GM12878 (cell line): ENCODE measurements at regions not wholly inside any gene's neighbourhood (a gene's known extent, or its start where the extent isn't known, plus 50 kb on each side); places are given as distances from the start of the nearest gene placed in this dataset.

Source experiments
- ATAC-seq: fragments of 200-7000 bp; cut with Tn5 transposase; 3 replicates; pipeline ENCODE4 v1.9.1; 2020; ENCODE audit warnings: mild to moderate bottlenecking, moderate library complexity
- BruUV-seq: library from RNA; stranded (reverse); fragments of 400-500 nt; replicated peaks from 2 replicates; lab custom pipeline; 2021; lab: Mats Ljungman, UMichigan
- CTCF ChIA-PET: fragments of 300-600 bp; sonication (Branson Sonifier 250); formaldehyde crosslinking; extraction: SDS; loops from one replicate; lab custom pipeline; 2021; ENCODE audit warnings: inconsistent platforms; lab: Yijun Ruan, JAX
- POLR2A ChIA-PET: fragments of 350-600 bp; formaldehyde crosslinking; extraction: SDS; loops from one replicate; lab custom pipeline; 2021; ENCODE audit warnings: inconsistent platforms; lab: Charles Lee
- RAD21 ChIA-PET: fragments of 300-600 bp; sonication (Branson Sonifier 250); formaldehyde crosslinking; loops from one replicate; lab custom pipeline; 2023; ENCODE audit warnings: antibody characterized with exemption; ENCODE audit not compliant: unreplicated experiment; lab: Charles Lee
- SMC1A ChIA-PET: fragments of 300-600 bp; sonication (Branson Sonifier 250); formaldehyde crosslinking; loops from one replicate; lab custom pipeline; 2023; ENCODE audit not compliant: unreplicated experiment, uncharacterized antibody; lab: Charles Lee
- DNase-seq: peaks from one replicate; pipeline ENCODE4 v3.0.0-alpha.2; 2011; ENCODE audit warnings: low read depth, low spot score
- FAIRE-seq: peaks from 3 replicates; lab custom pipeline; 2011; peaks lifted over from hg19 to GRCh38; lab: Jason Lieb, UNC
- H2AFZ ChIP-seq: 2 replicates; pipeline ENCODE4 v1.6.0; 2011; ENCODE audit warnings: low read depth, low read length, control low read depth; ENCODE audit not compliant: control insufficient read depth
- H3K27ac ChIP-seq: 2 replicates; pipeline ENCODE4 v1.5.1; 2011; ENCODE audit warnings: control low read depth; ENCODE audit not compliant: control insufficient read depth, insufficient read depth
- H3K27me3 ChIP-seq, 2 experiments: replicated peaks in 1 of 2; 2 replicates each; pipeline versions ENCODE4 v1.6.0 to v1.6.1; 2011; ENCODE audit warnings: low read length in 1 of 2; ENCODE audit not compliant: control insufficient read depth in 2 of 2, insufficient read depth in 2 of 2
- H3K36me3 ChIP-seq, 2 experiments: 2 replicates each; pipeline ENCODE4 v1.5.1; 2011; ENCODE audit warnings: low read length in 1 of 2; ENCODE audit not compliant: control insufficient read depth in 2 of 2, insufficient read depth in 2 of 2
- H3K4me1 ChIP-seq: 2 replicates; pipeline ENCODE4 v1.6.1; 2011; ENCODE audit warnings: mild to moderate bottlenecking, low read length, moderate library complexity, mixed read lengths; ENCODE audit not compliant: control insufficient read depth, insufficient read depth
- H3K4me2 ChIP-seq: 2 replicates; pipeline ENCODE4 v1.6.0; 2011; ENCODE audit warnings: control low read depth; ENCODE audit not compliant: control insufficient read depth, insufficient read depth
- H3K4me3 ChIP-seq: fragments of 200-600 bp; sonication (generic); 2 replicates; pipeline ENCODE4 v1.5.1; 2016
- H3K79me2 ChIP-seq: 2 replicates; pipeline ENCODE4 v1.6.0; 2011; ENCODE audit warnings: low read length; ENCODE audit not compliant: control insufficient read depth, insufficient read depth
- H3K9ac ChIP-seq: 2 replicates; pipeline ENCODE4 v1.8.0; 2011; ENCODE audit warnings: low read length, control low read depth, mixed read lengths; ENCODE audit not compliant: control insufficient read depth, insufficient read depth
- H3K9me3 ChIP-seq: replicated peaks from 3 replicates; pipeline ENCODE4 v1.5.1; 2011; ENCODE audit warnings: mild to moderate bottlenecking, low read length; ENCODE audit not compliant: control insufficient read depth, insufficient read depth
- H4K20me1 ChIP-seq: 2 replicates; pipeline ENCODE4 v1.6.0; 2011; ENCODE audit not compliant: control insufficient read depth, insufficient read depth
- BCL11A ChIP-seq: IDR thresholded peaks from 2 replicates; pipeline ENCODE4 v1.6.1; 2011; ENCODE audit warnings: low read depth, low read length
- CHD4 ChIP-seq: fragments of 200-600 bp; sonication (generic); IDR thresholded peaks from 2 replicates; pipeline ENCODE4 v1.6.1; 2016; ENCODE audit warnings: mild to moderate bottlenecking
- HDAC6 ChIP-seq: fragments of 200-600 bp; sonication (generic); IDR thresholded peaks from one replicate; pipeline ENCODE4 v1.8.0; 2017; ENCODE audit warnings: antibody characterized with exemption; ENCODE audit not compliant: unreplicated experiment
- MEF2B ChIP-seq: fragments of 450-650 bp; IDR thresholded peaks from 2 replicates; pipeline ENCODE4 v1.6.1; 2018; ENCODE audit warnings: mild to moderate bottlenecking, moderate library complexity; ENCODE audit not compliant: partially characterized antibody, poor library complexity, severe bottlenecking
- RAD51 ChIP-seq: fragments of 450-650 bp; IDR thresholded peaks from 2 replicates; pipeline ENCODE4 v1.6.1; 2016; ENCODE audit warnings: moderate library complexity, mild to moderate bottlenecking, inconsistent platforms
- SIN3A ChIP-seq: IDR thresholded peaks from 2 replicates; pipeline ENCODE4 v1.6.1; 2012; ENCODE audit warnings: low read depth, low read length, improper control_type of control experiment
- SUPT20H ChIP-seq: IDR thresholded peaks from 2 replicates; pipeline ENCODE4 v1.6.1; 2011; ENCODE audit warnings: low read depth, mild to moderate bottlenecking, low read length, moderate library complexity, borderline replicate concordance; ENCODE audit not compliant: control insufficient read depth
- TBL1XR1 ChIP-seq: IDR thresholded peaks from 2 replicates; pipeline ENCODE4 v1.6.1; 2012; ENCODE audit warnings: low read depth, low read length, improper control_type of control experiment
- TCF3 ChIP-seq: IDR thresholded peaks from 2 replicates; pipeline ENCODE4 v1.6.1; 2012; ENCODE audit warnings: low read depth, mild to moderate bottlenecking, low read length, borderline replicate concordance; ENCODE audit not compliant: insufficient read depth
- ZNF24 ChIP-seq: fragments of 450-650 bp; IDR thresholded peaks from 2 replicates; pipeline ENCODE4 v1.6.1; 2017; ENCODE audit warnings: antibody characterized with exemption, mild to moderate bottlenecking
- WGBS: methylation state at CpG from one replicate; pipeline ENCODE4 v1.1.6; 2016; ENCODE audit warnings: low lambda C conversion rate; ENCODE audit not compliant: insufficient replicate concordance, insufficient coverage; ENCODE audit errors: missing lambda C conversion rate; 5-methylcytosine and 5-hydroxymethylcytosine counted together
- in situ Hi-C: fragments of 300-500 bp; cut with MboI; formaldehyde crosslinking; loops from 9 replicates; pipeline ENCODE4 v1.14.3; 2018; ENCODE audit warnings: mixed read lengths
- intact Hi-C: fragments of 100-400 bp; cut with micrococcal nuclease; formaldehyde crosslinking; loops from one replicate; pipeline ENCODE4 v1.14.2; 2022; ENCODE audit not compliant: unreplicated experiment
- TF ChIP-seq, protein P1 (sequence below): IDR thresholded peaks from 2 replicates; pipeline ENCODE4 v1.6.1; 2011; ENCODE audit warnings: low read depth, low read length, improper control_type of control experiment, borderline replicate concordance
- TF ChIP-seq, protein P2 (sequence below): fragments of 450-650 bp; IDR thresholded peaks from 2 replicates; pipeline ENCODE4 v1.6.1; 2017; ENCODE audit warnings: mild to moderate bottlenecking, moderate library complexity

DNA sequence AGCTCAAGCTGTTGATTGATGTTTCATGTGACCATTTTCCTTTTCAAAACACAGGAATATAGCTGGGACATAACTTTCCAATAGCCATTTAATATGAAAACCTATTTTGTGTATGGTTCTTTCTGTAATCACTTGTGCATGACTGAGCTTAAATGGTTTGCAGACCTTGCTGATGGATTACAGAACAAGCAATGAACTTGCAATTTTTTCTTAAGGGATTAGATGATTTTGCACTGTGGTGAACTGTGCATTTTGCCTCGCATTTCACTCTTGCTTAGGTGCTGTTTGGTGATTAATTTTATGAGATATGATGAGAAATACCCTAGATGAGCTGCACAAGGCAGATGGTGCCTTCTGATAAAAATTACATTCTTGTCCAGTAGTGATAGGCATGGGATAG lies 419.0 kb upstream of the FBXO33 start:
- WGBS, result 0% methylated on average over 1 of the region's 1 CpG
- no peaks in the 10 kb centered on the region for H4K20me1 ChIP-seq
- intact Hi-C loops, result no loop called here
- SMC1A ChIA-PET, result interaction anchor here (1.1 to 1.2 kb wide), 2 partner anchors 8 to 11 kb away, joined by 3 to 5 read pairs; no protein-coding TSS in a partner anchor
- ATAC-seq (no peak), FAIRE-seq (no peak), DNase-seq (no peak)
- no peaks in the 10 kb centered on the region for H3K4me1 ChIP-seq
- in situ Hi-C loops, result no loop called here
- no peak for TF ChIP-seq MEF2B
- no peak for TF ChIP-seq HDAC6
- TF ChIP-seq TCF3, result no peak
- no peak for TF ChIP-seq CHD4
- no peak for TF ChIP-seq ZNF24
- no peak for TF ChIP-seq RAD51
- TF ChIP-seq, protein P1, sequence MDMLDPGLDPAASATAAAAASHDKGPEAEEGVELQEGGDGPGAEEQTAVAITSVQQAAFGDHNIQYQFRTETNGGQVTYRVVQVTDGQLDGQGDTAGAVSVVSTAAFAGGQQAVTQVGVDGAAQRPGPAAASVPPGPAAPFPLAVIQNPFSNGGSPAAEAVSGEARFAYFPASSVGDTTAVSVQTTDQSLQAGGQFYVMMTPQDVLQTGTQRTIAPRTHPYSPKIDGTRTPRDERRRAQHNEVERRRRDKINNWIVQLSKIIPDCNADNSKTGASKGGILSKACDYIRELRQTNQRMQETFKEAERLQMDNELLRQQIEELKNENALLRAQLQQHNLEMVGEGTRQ, result no peak
- TF ChIP-seq TBL1XR1, result no peak
- TF ChIP-seq SUPT20H, result no peak
- no peak for TF ChIP-seq BCL11A
- TF ChIP-seq SIN3A, result no peak
- TF ChIP-seq, protein P2, sequence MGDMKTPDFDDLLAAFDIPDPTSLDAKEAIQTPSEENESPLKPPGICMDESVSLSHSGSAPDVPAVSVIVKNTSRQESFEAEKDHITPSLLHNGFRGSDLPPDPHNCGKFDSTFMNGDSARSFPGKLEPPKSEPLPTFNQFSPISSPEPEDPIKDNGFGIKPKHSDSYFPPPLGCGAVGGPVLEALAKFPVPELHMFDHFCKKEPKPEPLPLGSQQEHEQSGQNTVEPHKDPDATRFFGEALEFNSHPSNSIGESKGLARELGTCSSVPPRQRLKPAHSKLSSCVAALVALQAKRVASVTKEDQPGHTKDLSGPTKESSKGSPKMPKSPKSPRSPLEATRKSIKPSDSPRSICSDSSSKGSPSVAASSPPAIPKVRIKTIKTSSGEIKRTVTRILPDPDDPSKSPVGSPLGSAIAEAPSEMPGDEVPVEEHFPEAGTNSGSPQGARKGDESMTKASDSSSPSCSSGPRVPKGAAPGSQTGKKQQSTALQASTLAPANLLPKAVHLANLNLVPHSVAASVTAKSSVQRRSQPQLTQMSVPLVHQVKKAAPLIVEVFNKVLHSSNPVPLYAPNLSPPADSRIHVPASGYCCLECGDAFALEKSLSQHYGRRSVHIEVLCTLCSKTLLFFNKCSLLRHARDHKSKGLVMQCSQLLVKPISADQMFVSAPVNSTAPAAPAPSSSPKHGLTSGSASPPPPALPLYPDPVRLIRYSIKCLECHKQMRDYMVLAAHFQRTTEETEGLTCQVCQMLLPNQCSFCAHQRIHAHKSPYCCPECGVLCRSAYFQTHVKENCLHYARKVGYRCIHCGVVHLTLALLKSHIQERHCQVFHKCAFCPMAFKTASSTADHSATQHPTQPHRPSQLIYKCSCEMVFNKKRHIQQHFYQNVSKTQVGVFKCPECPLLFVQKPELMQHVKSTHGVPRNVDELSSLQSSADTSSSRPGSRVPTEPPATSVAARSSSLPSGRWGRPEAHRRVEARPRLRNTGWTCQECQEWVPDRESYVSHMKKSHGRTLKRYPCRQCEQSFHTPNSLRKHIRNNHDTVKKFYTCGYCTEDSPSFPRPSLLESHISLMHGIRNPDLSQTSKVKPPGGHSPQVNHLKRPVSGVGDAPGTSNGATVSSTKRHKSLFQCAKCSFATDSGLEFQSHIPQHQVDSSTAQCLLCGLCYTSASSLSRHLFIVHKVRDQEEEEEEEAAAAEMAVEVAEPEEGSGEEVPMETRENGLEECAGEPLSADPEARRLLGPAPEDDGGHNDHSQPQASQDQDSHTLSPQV, result no peak
- no peaks in the 10 kb centered on the region for H3K79me2 ChIP-seq
- H3K4me2 ChIP-seq, result no peak overlapping the region
- POLR2A ChIA-PET, result no interaction called here
- H3K36me3 ChIP-seq, result no peaks in the 10 kb centered on the region
- H3K9ac ChIP-seq, result no peak overlapping the region
- no TSS peak for BruUV-seq
- RAD21 ChIA-PET, result no interaction called here
- H3K27me3 ChIP-seq, result no peaks in the 10 kb centered on the region
- no peak overlapping the region for H2AFZ ChIP-seq
- H3K4me3 ChIP-seq, result no peak overlapping the region
- no peak overlapping the region for H3K27ac ChIP-seq
- no peaks in the 10 kb centered on the region for H3K9me3 ChIP-seq
- CTCF ChIA-PET, result interaction anchor here (0.7 to 1.3 kb wide), 2 partner anchors 14 to 24 kb away, joined by 3 read pairs; no protein-coding TSS in a partner anchor
